HCT116 (cell line): ENCODE measurements at regions not wholly inside any gene's neighbourhood (a gene's known extent, or its start where the extent isn't known, plus 50 kb on each side); places are given as distances from the start of the nearest gene placed in this dataset.

Experiments
- ATAC-seq: fragments of 200-7000 bp; cut with Tn5 transposase; 2 replicates; pipeline ENCODE4 v1.9.1; 2020; ENCODE audit warnings: mild to moderate bottlenecking, moderate library complexity
- BruUV-seq: library from RNA; stranded (reverse); fragments of 400-500 nt; replicated peaks from 2 replicates; lab custom pipeline; 2021; lab: Mats Ljungman, UMichigan
- CTCF ChIA-PET: fragments of 300-600 bp; sonication (Branson Sonifier 250); formaldehyde crosslinking; loops from one replicate; lab custom pipeline; 2021; ENCODE audit warnings: antibody characterized with exemption; lab: Charles Lee
- POLR2A ChIA-PET: fragments of 300-600, 350-600 bp; sonication (Branson Sonifier 250); formaldehyde crosslinking; loops from one replicate; lab custom pipeline; 2021; ENCODE audit warnings: antibody characterized with exemption; lab: Charles Lee
- RAD21 ChIA-PET, 2 experiments: fragments of 300-600 bp; sonication (Branson Sonifier 250); formaldehyde crosslinking; loops; one replicate each; lab custom pipeline; 2023; ENCODE audit warnings: low total read pairs in 2 of 2; ENCODE audit not compliant: uncharacterized antibody in 2 of 2, unreplicated experiment in 2 of 2, low non-redundant PET in 1 of 2; lab: Charles Lee
- DNase-seq: peaks from one replicate; pipeline ENCODE4 v3.0.0-alpha.2; 2010; ENCODE audit warnings: low read depth, low spot score
- H2AFZ ChIP-seq: fragments of 200-600 bp; shearing (Covaris generic), sonication (generic); 2 replicates; pipeline ENCODE4 v1.6.1; 2017; ENCODE audit warnings: low read depth, mixed run types, mixed read lengths, antibody characterized with exemption, low read length; ENCODE audit not compliant: poor library complexity, severe bottlenecking
- H3K27ac ChIP-seq: 2 replicates; pipeline ENCODE4 v1.5.1; 2012; ENCODE audit warnings: low read depth, low read length
- H3K27me3 ChIP-seq: fragments of 200-600 bp; sonication (generic); 2 replicates; pipeline ENCODE4 v1.6.1; 2016; ENCODE audit warnings: mixed run types, low read length, mixed read lengths; ENCODE audit not compliant: insufficient read depth
- H3K36me3 ChIP-seq, 2 experiments: fragments of 200-500 bp in 1 of 2; fragments of 200-600 bp in 1 of 2; sonication (Bioruptor generic) in 1 of 2; sonication (generic) in 1 of 2; 2 replicates each; pipeline versions ENCODE4 v1.5.1 to v1.6.1; 2014 to 2016; ENCODE audit warnings: low read length in 2 of 2, inconsistent platforms in 1 of 2, mixed read lengths in 1 of 2, mixed run types in 1 of 2; ENCODE audit not compliant: insufficient read depth in 2 of 2, control insufficient read depth in 1 of 2
- H3K4me1 ChIP-seq, 2 experiments: fragments of 200-600 bp in 1 of 2; sonication (generic) in 1 of 2; 2 replicates each; pipeline versions ENCODE4 v1.5.1 to v1.6.1; 2012 to 2017; ENCODE audit warnings: low read length in 2 of 2, inconsistent platforms in 1 of 2, mild to moderate bottlenecking in 1 of 2, mixed read lengths in 1 of 2, mixed run types in 1 of 2, moderate library complexity in 1 of 2; ENCODE audit not compliant: insufficient read depth in 2 of 2, control insufficient read depth in 1 of 2
- H3K4me2 ChIP-seq: fragments of 200-600 bp; sonication (generic); 2 replicates; pipeline ENCODE4 v1.6.1; 2017; ENCODE audit warnings: mixed run types, low read length, mixed read lengths
- H3K4me3 ChIP-seq, 2 experiments: fragments of 200-600 bp in 1 of 2; sonication (generic) in 1 of 2; replicated peaks in 1 of 2; 2 replicates each; pipeline ENCODE4 v1.5.1; 2011 to 2016; ENCODE audit warnings: low read length in 2 of 2, control low read depth in 1 of 2, low read depth in 1 of 2, mild to moderate bottlenecking in 1 of 2, mixed read lengths in 1 of 2, mixed run types in 1 of 2
- H3K79me2 ChIP-seq: fragments of 200-600 bp; sonication (generic); 2 replicates; pipeline ENCODE4 v1.6.1; 2017; ENCODE audit warnings: mild to moderate bottlenecking, mixed run types, low read length, moderate library complexity, mixed read lengths; ENCODE audit not compliant: insufficient read depth
- H3K9ac ChIP-seq: fragments of 200-600 bp; sonication (generic); 2 replicates; pipeline ENCODE4 v1.6.1; 2016; ENCODE audit warnings: low read length, mixed read lengths
- H3K9me2 ChIP-seq: fragments of 200-600 bp; sonication (generic), shearing (Covaris generic); 2 replicates; pipeline ENCODE4 v1.6.1; 2017; ENCODE audit warnings: mixed run types, mild to moderate bottlenecking, moderate library complexity; ENCODE audit not compliant: insufficient read depth
- H3K9me3 ChIP-seq, 2 experiments: fragments of 200-500 bp in 1 of 2; fragments of 200-600 bp in 1 of 2; sonication (Bioruptor generic) in 1 of 2; sonication (generic) in 1 of 2; 2 replicates each; pipeline ENCODE4 v1.6.1; 2014 to 2017; ENCODE audit warnings: low read length in 2 of 2, mixed read lengths in 2 of 2, inconsistent platforms in 1 of 2, low read depth in 1 of 2, mild to moderate bottlenecking in 1 of 2, mixed run types in 1 of 2, moderate library complexity in 1 of 2; ENCODE audit not compliant: control insufficient read depth in 1 of 2, insufficient read depth in 1 of 2
- H4K20me1 ChIP-seq: fragments of 200-600 bp; sonication (generic), shearing (Covaris generic); 2 replicates; pipeline ENCODE4 v1.6.1; 2017; ENCODE audit warnings: mixed run types, mild to moderate bottlenecking, moderate library complexity; ENCODE audit not compliant: insufficient read depth
- EGR1 ChIP-seq: IDR thresholded peaks from 2 replicates; pipeline ENCODE4 v1.6.1; 2012; ENCODE audit warnings: low read depth
- ELF1 ChIP-seq: IDR thresholded peaks from 2 replicates; pipeline ENCODE4 v1.6.1; 2012; ENCODE audit warnings: low read depth, borderline replicate concordance
- POLR2AphosphoS5 ChIP-seq: IDR thresholded peaks from 2 replicates; pipeline ENCODE4 v1.6.1; 2011; ENCODE audit warnings: mild to moderate bottlenecking, low read depth, low read length, moderate library complexity
- RAD21 ChIP-seq: IDR thresholded peaks from 2 replicates; pipeline ENCODE4 v1.6.1; 2012; ENCODE audit warnings: low read depth, mild to moderate bottlenecking
- SP1 ChIP-seq: IDR thresholded peaks from 2 replicates; pipeline ENCODE4 v1.6.1; 2012; ENCODE audit warnings: low read depth
- TCF7L2 ChIP-seq: IDR thresholded peaks from 2 replicates; pipeline ENCODE4 v1.7.0; 2011; ENCODE audit warnings: borderline replicate concordance, inconsistent platforms; ENCODE audit not compliant: insufficient read depth, insufficient read length; ENCODE audit errors: extremely low read depth
- intact Hi-C: fragments of 100-400 bp; cut with micrococcal nuclease; formaldehyde crosslinking; loops from 2 replicates; pipeline ENCODE4 v1.10.0; 2022
- TF ChIP-seq, protein P1 (sequence below): IDR thresholded peaks from 2 replicates; pipeline ENCODE4 v1.6.1; 2011; ENCODE audit warnings: mild to moderate bottlenecking, low read length, moderate library complexity; ENCODE audit not compliant: insufficient replicate concordance; ENCODE audit errors: extremely low read depth

DNA sequence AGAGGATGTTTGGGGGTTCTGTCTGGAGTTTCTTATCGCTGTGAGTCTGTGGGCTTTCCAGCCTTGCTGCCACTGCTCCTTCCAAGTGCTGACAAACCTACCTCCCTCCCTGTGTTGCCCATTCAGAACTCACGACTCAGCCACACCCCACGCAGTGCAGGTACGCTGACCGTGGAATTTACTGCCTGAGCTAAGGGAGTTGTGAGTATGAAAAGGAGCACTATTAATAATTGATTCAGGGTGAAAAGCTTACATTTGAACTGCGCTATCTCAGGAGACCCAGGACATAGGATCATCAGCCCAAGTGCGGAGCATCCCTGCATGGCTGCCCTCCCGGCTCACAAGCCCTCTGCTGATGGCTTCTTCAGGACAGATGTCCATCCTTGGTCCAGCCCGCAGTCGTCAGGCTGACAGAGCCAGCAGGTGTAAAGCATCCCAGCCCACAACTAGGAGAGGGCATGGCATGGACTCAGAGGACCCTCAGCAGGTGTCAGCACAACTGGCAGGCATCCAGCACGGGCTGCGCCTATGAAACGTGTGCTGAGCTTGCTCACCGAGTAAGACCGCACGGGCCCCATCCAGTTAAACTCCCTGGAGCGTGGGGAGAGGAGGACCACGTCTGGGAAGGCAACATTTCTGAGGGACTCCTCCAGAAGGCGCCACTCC, 244.0 kb downstream of the COL4A1 start:
- ATAC-seq (no peak), DNase-seq (no peak)
- ChIA-PET POLR2A (no interaction called here), RAD21 (no interaction called here), CTCF (no interaction called here)
- no peak overlapping the region for H3K4me2 ChIP-seq
- H3K9ac ChIP-seq: no peak overlapping the region
- intact Hi-C loops: no loop called here
- H3K79me2 ChIP-seq: no peaks in the 10 kb centered on the region
- no peaks in the 10 kb centered on the region for H3K9me2 ChIP-seq
- H3K4me1 ChIP-seq: peaks cover 0 to 5% of the 10 kb centered on the region in 2 experiments; a peak in 1 of 4 replicates
- no peaks in the 10 kb centered on the region for H3K9me3 ChIP-seq
- no peak overlapping the region for H3K4me3 ChIP-seq
- no peaks in the 10 kb centered on the region for H3K36me3 ChIP-seq
- H3K27me3 ChIP-seq: no peaks in the 10 kb centered on the region
- TF ChIP-seq TCF7L2 (no peak), RAD21 (no peak), SP1 (no peak), ELF1 (no peak), POLR2AphosphoS5 (no peak), EGR1 (no peak)
- TF ChIP-seq, protein P1, sequence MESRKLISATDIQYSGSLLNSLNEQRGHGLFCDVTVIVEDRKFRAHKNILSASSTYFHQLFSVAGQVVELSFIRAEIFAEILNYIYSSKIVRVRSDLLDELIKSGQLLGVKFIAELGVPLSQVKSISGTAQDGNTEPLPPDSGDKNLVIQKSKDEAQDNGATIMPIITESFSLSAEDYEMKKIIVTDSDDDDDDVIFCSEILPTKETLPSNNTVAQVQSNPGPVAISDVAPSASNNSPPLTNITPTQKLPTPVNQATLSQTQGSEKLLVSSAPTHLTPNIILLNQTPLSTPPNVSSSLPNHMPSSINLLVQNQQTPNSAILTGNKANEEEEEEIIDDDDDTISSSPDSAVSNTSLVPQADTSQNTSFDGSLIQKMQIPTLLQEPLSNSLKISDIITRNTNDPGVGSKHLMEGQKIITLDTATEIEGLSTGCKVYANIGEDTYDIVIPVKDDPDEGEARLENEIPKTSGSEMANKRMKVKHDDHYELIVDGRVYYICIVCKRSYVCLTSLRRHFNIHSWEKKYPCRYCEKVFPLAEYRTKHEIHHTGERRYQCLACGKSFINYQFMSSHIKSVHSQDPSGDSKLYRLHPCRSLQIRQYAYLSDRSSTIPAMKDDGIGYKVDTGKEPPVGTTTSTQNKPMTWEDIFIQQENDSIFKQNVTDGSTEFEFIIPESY: no peak
- no peak overlapping the region for H3K27ac ChIP-seq
- H2AFZ ChIP-seq: no peak overlapping the region
- BruUV-seq: no TSS peak
- H4K20me1 ChIP-seq: no peaks in the 10 kb centered on the region
